ENCODE measurements at regions not wholly inside any gene's neighbourhood (a gene's known extent, or its start where the extent isn't known, plus 50 kb on each side); places are given as distances from the start of the nearest gene placed in this dataset.

GRCh38 chr2:128594651-128594910, 275.9 kb upstream of the HS6ST1 start:
- TF ChIP-seq CTCF (IDR thresholded peaks at IDR 0.05; ENCODE audit: partially characterized antibody, unreplicated experiment), result no peak
- Mint-ChIP-seq H3K4me1 (ENCODE audit: low read depth, unreplicated experiment) (no peaks in the 10 kb centered on the region), H3K27ac (ENCODE audit: unreplicated experiment) (no peak overlapping the region), H3K4me3 (ENCODE audit: unreplicated experiment) (no peak overlapping the region), H3K36me3 (ENCODE audit: unreplicated experiment) (no peaks in the 10 kb centered on the region), H3K9me3 (ENCODE audit: unreplicated experiment) (no peaks in the 10 kb centered on the region), H3K27me3 (ENCODE audit: unreplicated experiment) (peaks cover 6% of the 10 kb centered on the region)
- DNase-seq, result no peak

- H3K4me1 Mint-ChIP-seq (ENCODE audit: low read depth, unreplicated experiment), result no peaks in the 10 kb centered on the region
- H3K27me3 Mint-ChIP-seq (ENCODE audit: unreplicated experiment), result peaks cover 5% of the 10 kb centered on the region
- TF ChIP-seq CTCF (IDR thresholded peaks at IDR 0.05; ENCODE audit: partially characterized antibody, unreplicated experiment), result no peak
- H3K36me3 Mint-ChIP-seq (ENCODE audit: unreplicated experiment), result no peaks in the 10 kb centered on the region
- no peak overlapping the region for H3K27ac Mint-ChIP-seq (ENCODE audit: unreplicated experiment)
- H3K9me3 Mint-ChIP-seq (ENCODE audit: unreplicated experiment), result no peaks in the 10 kb centered on the region
- DNase-seq, result no peak
- H3K4me3 Mint-ChIP-seq (ENCODE audit: unreplicated experiment), result no peak overlapping the region
These were observed 276.4 kb upstream of the HS6ST1 start for GRCh38 chr2:128594953-128595677.

DNA sequence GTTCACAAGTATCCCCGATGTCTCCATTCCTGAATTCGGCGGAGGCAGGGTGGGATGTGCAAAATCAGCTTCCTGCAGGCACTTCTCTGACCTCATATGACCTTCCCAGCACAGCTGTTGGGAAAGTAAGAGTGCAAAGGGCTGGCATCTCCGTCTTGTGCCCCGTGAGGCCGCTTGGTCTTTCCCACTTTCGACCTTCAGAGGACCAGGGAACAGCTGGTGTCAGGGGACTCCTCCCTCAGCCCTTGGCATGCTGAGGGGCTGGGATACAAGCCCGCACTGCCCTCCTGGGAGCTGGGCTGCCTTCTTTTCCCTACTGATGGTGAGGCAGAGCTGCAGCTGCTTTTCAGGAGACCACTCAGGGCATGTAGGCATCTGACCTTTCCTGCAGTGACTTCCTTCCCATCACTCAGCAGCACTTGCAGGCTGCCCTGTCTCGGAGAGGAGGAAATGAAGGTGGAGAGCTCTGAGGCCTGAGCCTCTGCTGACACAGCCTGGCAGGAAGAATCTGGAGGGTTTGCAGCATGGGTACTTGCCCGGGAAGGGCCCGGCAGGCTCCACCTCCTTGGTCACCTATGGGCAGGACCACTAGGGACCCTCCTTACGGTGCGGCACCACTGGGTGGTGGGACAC, 277.2 kb upstream of the HS6ST1 start:
- H3K9me3 Mint-ChIP-seq (ENCODE audit: unreplicated experiment), result no peaks in the 10 kb centered on the region
- no peak for TF ChIP-seq CTCF (IDR thresholded peaks at IDR 0.05; ENCODE audit: partially characterized antibody, unreplicated experiment)
- H3K27ac Mint-ChIP-seq (ENCODE audit: unreplicated experiment), result no peak overlapping the region
- H3K4me3 Mint-ChIP-seq (ENCODE audit: unreplicated experiment), result no peak overlapping the region
- DNase-seq, result no peak
- H3K4me1 Mint-ChIP-seq (ENCODE audit: low read depth, unreplicated experiment), result no peaks in the 10 kb centered on the region
- H3K36me3 Mint-ChIP-seq (ENCODE audit: unreplicated experiment), result no peaks in the 10 kb centered on the region
- peaks cover 3% of the 10 kb centered on the region for H3K27me3 Mint-ChIP-seq (ENCODE audit: unreplicated experiment)

- H3K4me1 Mint-ChIP-seq (ENCODE audit: low read depth, unreplicated experiment), result no peaks in the 10 kb centered on the region
- no peak overlapping the region for H3K27ac Mint-ChIP-seq (ENCODE audit: unreplicated experiment)
- DNase-seq, result no peak
- H3K4me3 Mint-ChIP-seq (ENCODE audit: unreplicated experiment), result no peak overlapping the region
- H3K27me3 Mint-ChIP-seq (ENCODE audit: unreplicated experiment), result no peaks in the 10 kb centered on the region
- H3K9me3 Mint-ChIP-seq (ENCODE audit: unreplicated experiment), result no peaks in the 10 kb centered on the region
- H3K36me3 Mint-ChIP-seq (ENCODE audit: unreplicated experiment), result no peaks in the 10 kb centered on the region
- no peak for TF ChIP-seq CTCF (IDR thresholded peaks at IDR 0.05; ENCODE audit: partially characterized antibody, unreplicated experiment)
These were observed 277.9 kb upstream of the HS6ST1 start for GRCh38 chr2:128596396-128597120.

All from glutamatergic neuron (in vitro differentiated cells).